A673 (cell line): ENCODE measurements at regions not wholly inside any gene's neighbourhood (a gene's known extent, or its start where the extent isn't known, plus 50 kb on each side); places are given as distances from the start of the nearest gene placed in this dataset.

ENCODE experiments used
- BruUV-seq: library from RNA; stranded (reverse); fragments of 400-500 nt; replicated peaks from 2 replicates; lab custom pipeline; 2021; lab: Mats Ljungman, UMichigan
- CTCF ChIA-PET: fragments of 300-600 bp; sonication (Branson Sonifier 250); formaldehyde crosslinking; loops from one replicate; lab custom pipeline; 2022; ENCODE audit warnings: antibody characterized with exemption; lab: Charles Lee
- POLR2A ChIA-PET: fragments of 300-600 bp; sonication (Branson Sonifier 250); formaldehyde crosslinking; loops from one replicate; lab custom pipeline; 2022; ENCODE audit warnings: antibody characterized with exemption; ENCODE audit not compliant: low non-redundant PET; lab: Charles Lee
- DNase-seq: peaks from one replicate; pipeline ENCODE4 v3.0.0-alpha.2; 2015; ENCODE audit warnings: low spot score
- H3K27ac ChIP-seq: fragments of 200-600 bp; sonication (generic); 2 replicates; pipeline ENCODE4 v1.5.1; 2016; ENCODE audit warnings: mixed run types, low read depth, mild to moderate bottlenecking, mixed read lengths, antibody characterized with exemption, low read length; ENCODE audit not compliant: poor library complexity, severe bottlenecking
- H3K27me3 ChIP-seq: fragments of 200-600 bp; sonication (generic); replicated peaks from 2 replicates; pipeline ENCODE4 v1.6.1; 2017; ENCODE audit warnings: mixed run types, low read depth, mild to moderate bottlenecking, mixed read lengths, antibody characterized with exemption, low read length; ENCODE audit not compliant: insufficient read depth, poor library complexity
- H3K36me3 ChIP-seq: fragments of 200-600 bp; sonication (generic); 2 replicates; pipeline ENCODE4 v1.6.1; 2016; ENCODE audit warnings: mixed run types, mild to moderate bottlenecking, mixed read lengths, antibody characterized with exemption, low read length; ENCODE audit not compliant: insufficient read depth, poor library complexity, severe bottlenecking
- H3K4me1 ChIP-seq: fragments of 200-600 bp; sonication (generic); 2 replicates; pipeline ENCODE4 v1.6.1; 2017; ENCODE audit warnings: mixed run types, mild to moderate bottlenecking, mixed read lengths, antibody characterized with exemption, low read length; ENCODE audit not compliant: insufficient read depth, poor library complexity, severe bottlenecking
- H3K4me3 ChIP-seq: fragments of 200-600 bp; sonication (generic); 2 replicates; pipeline ENCODE4 v1.5.1; 2016; ENCODE audit warnings: low read depth, mixed run types, mild to moderate bottlenecking, mixed read lengths, low read length; ENCODE audit not compliant: poor library complexity, severe bottlenecking
- H3K9me3 ChIP-seq: fragments of 200-600 bp; sonication (generic); 2 replicates; pipeline ENCODE4 v1.6.1; 2016; ENCODE audit warnings: mixed run types, low read depth, mild to moderate bottlenecking, mixed read lengths, antibody characterized with exemption, low read length; ENCODE audit not compliant: poor library complexity, severe bottlenecking
- CTCF ChIP-seq: fragments of 300-800, 200-600 bp; sonication (generic); conservative IDR thresholded peaks from 2 replicates; pipeline ENCODE4 v1.5.1; 2017; ENCODE audit warnings: low read depth, mild to moderate bottlenecking, antibody characterized with exemption, low read length, moderate library complexity, mixed read lengths
- EZH2 ChIP-seq: fragments of 200-600 bp; sonication (generic); IDR thresholded peaks from 2 replicates; pipeline ENCODE4 v1.6.1; 2017; ENCODE audit warnings: borderline replicate concordance, low read depth, mild to moderate bottlenecking, mixed read lengths, antibody characterized with exemption, low read length; ENCODE audit not compliant: poor library complexity, severe bottlenecking
- intact Hi-C: fragments of 100-400 bp; cut with micrococcal nuclease; formaldehyde crosslinking; loops from one replicate; pipeline ENCODE4 v1.10.0; 2022; ENCODE audit not compliant: unreplicated experiment

DNA sequence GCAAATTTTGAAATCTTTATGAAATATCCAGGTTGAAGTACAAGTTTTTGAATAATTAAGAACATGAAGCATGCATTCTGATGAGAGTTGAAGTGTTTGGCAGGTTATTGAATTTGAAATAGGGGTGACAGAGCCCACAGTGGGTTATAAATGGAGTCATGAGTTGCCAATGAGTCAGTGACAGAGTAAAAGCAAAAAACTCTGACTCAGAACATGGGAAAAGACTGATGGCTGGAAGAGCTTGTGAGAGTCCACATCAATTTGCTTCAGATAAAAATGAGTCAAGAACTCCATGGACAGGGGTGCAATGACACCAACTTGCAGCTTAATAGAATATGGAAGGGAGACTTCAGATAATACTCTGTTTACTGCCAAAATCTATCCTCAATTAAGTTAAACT lies 105.3 kb downstream of the SLC6A15 start:
- Histone ChIP-seq H3K4me3 (no peak overlapping the region), H3K36me3 (no peaks in the 10 kb centered on the region), H3K4me1 (no peaks in the 10 kb centered on the region), H3K27me3 (no peaks in the 10 kb centered on the region), H3K27ac (no peak overlapping the region), H3K9me3 (no peaks in the 10 kb centered on the region)
- no peak for TF ChIP-seq EZH2
- TF ChIP-seq CTCF: no peak
- intact Hi-C loops: no loop called here
- DNase-seq: no peak
- POLR2A ChIA-PET: no interaction called here
- CTCF ChIA-PET: no interaction called here
- BruUV-seq: no TSS peak

GRCh38 chr12:84805474-84805858 lies 107.1 kb downstream of the SLC6A15 start:
- no TSS peak for BruUV-seq
- Histone ChIP-seq H3K9me3 (no peaks in the 10 kb centered on the region), H3K36me3 (no peaks in the 10 kb centered on the region), H3K4me3 (no peak overlapping the region), H3K27me3 (no peaks in the 10 kb centered on the region), H3K27ac (no peak overlapping the region), H3K4me1 (no peaks in the 10 kb centered on the region)
- no peak for TF ChIP-seq EZH2
- no peak for TF ChIP-seq CTCF
- intact Hi-C loops: no loop called here
- no peak for DNase-seq
- ChIA-PET POLR2A (no interaction called here), CTCF (no interaction called here)

- BruUV-seq: no TSS peak
- H3K36me3 ChIP-seq: no peaks in the 10 kb centered on the region
- POLR2A ChIA-PET: no interaction called here
- H3K4me3 ChIP-seq: no peak overlapping the region
- no peak for DNase-seq
- H3K4me1 ChIP-seq: no peaks in the 10 kb centered on the region
- no peak overlapping the region for H3K27ac ChIP-seq
- CTCF ChIA-PET: no interaction called here
- intact Hi-C loops: no loop called here
- no peaks in the 10 kb centered on the region for H3K27me3 ChIP-seq
- no peaks in the 10 kb centered on the region for H3K9me3 ChIP-seq
- TF ChIP-seq EZH2 (no peak), CTCF (no peak)
Observed at GRCh38 chr12:84804691-84805473, 107.7 kb downstream of the SLC6A15 start.
